Coronary artery (tissue), 2 donors: ENCODE measurements at regions not wholly inside any gene's neighbourhood (a gene's known extent, or its start where the extent isn't known, plus 50 kb on each side); places are given as distances from the start of the nearest gene placed in this dataset.

Experiments
- DNase-seq: peaks from one replicate; pipeline ENCODE4 v3.0.0-alpha.2; 2017; ENCODE audit warnings: low spot score
- H3K27ac ChIP-seq, 2 donors: fragments of 200-600 bp; sonication (generic); one replicate each; pipeline ENCODE4 v1.5.1; 2016 to 2019
- H3K4me3 ChIP-seq: fragments of 200-600 bp; sonication (generic); 2 replicates; pipeline ENCODE4 v1.5.1; 2016; ENCODE audit warnings: mild to moderate bottlenecking, moderate library complexity
- CTCF ChIP-seq: fragments of 200-600 bp; sonication (generic); IDR thresholded peaks from one replicate; pipeline ENCODE4 v1.5.1; 2019; ENCODE audit warnings: antibody characterized with exemption

GRCh38 chr9:82675102-82675501 is 387.8 kb downstream of the RASEF start:
- no peak overlapping the region for H3K27ac ChIP-seq
- no peak for TF ChIP-seq CTCF
- DNase-seq = no peak
- no peak overlapping the region for H3K4me3 ChIP-seq

GRCh38 chr9:82675605-82676004 is 387.3 kb downstream of the RASEF start:
- H3K27ac ChIP-seq = no peak overlapping the region
- DNase-seq = no peak
- no peak overlapping the region for H3K4me3 ChIP-seq
- no peak for TF ChIP-seq CTCF

GRCh38 chr9:82677086-82677485 is 385.9 kb downstream of the RASEF start:
- DNase-seq = no peak
- Histone ChIP-seq H3K4me3 (no peak overlapping the region), H3K27ac (no peak overlapping the region)
- TF ChIP-seq CTCF = no peak

- no peak for TF ChIP-seq CTCF
- DNase-seq = no peak
- Histone ChIP-seq H3K27ac (no peak overlapping the region), H3K4me3 (no peak overlapping the region)
Observed at GRCh38 chr9:82679472-82679871, 383.5 kb downstream of the RASEF start.

- DNase-seq = no peak
- no peak overlapping the region for H3K4me3 ChIP-seq
- TF ChIP-seq CTCF = no peak
- H3K27ac ChIP-seq = no peak overlapping the region
Observed at GRCh38 chr9:82680179-82680935, 382.6 kb downstream of the RASEF start.

- H3K4me3 ChIP-seq = no peak overlapping the region
- H3K27ac ChIP-seq = no peak overlapping the region
- no peak for DNase-seq
- no peak for TF ChIP-seq CTCF
Observed at GRCh38 chr9:82681809-82682208, 381.1 kb downstream of the RASEF start.

GRCh38 chr9:82682431-82682830 is 380.5 kb downstream of the RASEF start:
- no peak overlapping the region for H3K27ac ChIP-seq
- no peak overlapping the region for H3K4me3 ChIP-seq
- TF ChIP-seq CTCF = no peak
- no peak for DNase-seq
